HG03460 (cell line): ENCODE measurements at regions not wholly inside any gene's neighbourhood (a gene's known extent, or its start where the extent isn't known, plus 50 kb on each side); places are given as distances from the start of the nearest gene placed in this dataset.
"Not testable (repeated sequence)": the region's sequence is repeated elsewhere in the genome, so short reads cannot be mapped to it uniquely, and the experiment has no call there.

Source experiments
- ATAC-seq: cut with Tn5 transposase; IDR thresholded peaks from one replicate; pipeline ENCODE4 v1.9.1; 2021; ENCODE audit not compliant: unreplicated experiment

DNA sequence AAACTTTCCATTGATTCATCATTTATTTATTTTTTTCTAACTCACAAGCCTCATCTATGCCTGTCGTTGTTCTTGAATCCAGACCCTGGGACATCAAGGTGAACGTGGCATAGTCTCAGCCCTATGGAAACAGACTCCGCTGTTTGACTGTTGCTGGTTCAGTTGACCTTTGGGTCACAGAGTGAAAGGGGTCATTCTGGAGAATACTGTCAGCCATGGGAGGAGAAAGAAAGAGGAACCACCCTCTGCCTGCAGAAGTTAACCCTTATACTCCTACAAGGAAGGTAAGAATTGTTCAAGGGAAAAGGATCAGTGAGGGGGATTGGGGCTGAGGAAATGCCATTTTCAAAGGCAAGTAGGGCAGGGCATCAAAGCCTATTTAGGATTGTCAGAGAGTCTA lies 387.6 kb upstream of the MAF start:
- ATAC-seq = no peak

GRCh38 chr16:79986352-79986751 lies 385.8 kb upstream of the MAF start:
- ATAC-seq = no peak

DNA sequence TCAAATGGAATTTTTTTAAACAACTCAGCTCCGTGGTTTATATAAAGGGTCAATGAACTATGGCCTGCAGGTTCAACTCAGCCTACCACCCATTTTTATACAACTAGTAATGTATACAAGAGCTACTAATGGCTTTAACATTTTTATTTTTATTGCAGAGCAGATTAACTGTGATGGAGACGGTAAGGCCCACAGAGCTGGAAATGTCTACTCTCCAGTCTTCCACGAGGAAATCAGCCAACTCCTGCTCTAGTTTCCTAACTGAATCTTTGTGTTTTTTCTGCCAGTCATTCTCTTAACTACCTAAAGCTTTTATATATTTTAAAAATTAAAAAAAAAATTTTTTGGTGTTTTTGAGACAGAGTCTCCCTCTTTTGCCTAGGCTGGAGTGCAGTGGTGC lies 385.1 kb upstream of the MAF start:
- no peak for ATAC-seq

DNA sequence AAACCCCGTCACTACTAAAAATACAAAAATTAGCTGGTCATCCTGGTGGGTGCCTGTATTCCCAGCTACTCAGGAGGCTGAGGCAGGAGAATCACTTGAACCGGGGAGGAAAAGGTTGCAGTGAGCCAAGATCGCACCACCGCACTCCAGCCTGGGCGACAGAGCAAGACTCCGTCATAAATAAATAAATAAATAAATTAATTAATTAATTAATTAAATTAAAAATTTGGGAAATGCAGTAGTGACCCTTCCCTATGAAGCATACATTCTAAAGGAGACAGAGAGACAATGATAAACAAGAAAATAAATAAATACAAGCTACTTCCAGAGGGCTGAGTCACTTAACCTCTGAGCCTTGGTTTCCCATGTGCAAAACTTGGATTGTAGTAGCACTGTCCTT lies 383.6 kb upstream of the MAF start:
- ATAC-seq = not testable (repeated sequence)

DNA sequence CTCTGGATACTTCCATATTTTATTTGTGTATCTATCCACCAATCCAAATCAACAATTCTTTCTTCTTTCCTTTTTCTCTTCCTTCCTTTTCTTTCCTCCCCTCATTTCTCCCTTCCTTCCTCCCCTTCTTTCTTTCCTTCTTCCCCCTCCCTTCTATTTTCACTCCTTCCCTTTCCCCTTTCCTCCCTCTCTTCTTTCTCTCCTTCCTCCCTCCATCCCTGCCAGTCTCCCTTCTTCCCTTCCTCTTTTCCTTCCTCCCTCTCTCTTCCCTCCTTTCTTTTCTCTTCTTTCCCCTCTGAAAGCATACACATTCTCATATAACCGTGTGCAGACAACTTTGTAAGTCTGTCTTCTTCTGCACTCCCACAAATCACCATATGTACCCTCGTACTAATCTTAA lies 382.3 kb upstream of the MAF start:
- no peak for ATAC-seq

DNA sequence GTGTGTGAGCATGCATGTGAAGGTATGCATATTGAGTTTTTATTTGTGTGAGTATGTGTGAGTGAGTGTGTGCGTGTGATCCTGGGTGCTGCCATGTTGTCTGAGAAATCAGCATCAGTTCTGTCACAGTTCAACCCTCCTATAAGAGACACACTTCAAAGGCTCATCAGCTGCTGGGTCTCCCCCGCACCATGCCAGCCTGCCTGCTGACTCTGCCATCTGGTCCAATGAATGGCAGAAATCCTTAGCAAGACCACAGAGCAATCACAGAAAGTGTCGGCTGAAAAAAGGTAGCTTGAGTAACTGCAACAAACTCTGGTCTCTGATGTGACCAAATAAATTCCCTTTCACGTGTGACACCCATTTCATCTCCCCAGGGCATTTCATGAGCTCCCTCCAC lies 381.8 kb upstream of the MAF start:
- ATAC-seq = no peak

DNA sequence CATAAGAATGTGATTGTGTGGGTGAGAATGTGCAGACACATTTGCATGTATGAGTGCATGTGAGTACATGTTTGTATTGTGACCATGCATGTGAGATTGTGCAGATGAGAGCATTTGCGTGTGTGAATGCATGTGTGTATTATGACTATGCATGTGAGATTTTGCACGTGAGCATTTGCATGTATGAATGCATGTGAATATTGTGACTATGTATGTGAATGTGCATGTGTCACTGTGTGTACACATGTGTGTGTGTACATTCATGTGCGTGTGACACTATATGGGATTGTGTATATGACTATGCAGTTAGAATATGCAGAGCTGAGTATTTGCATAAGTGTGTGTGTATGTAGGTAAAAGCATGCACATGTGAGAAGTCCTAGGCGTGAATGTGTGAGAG lies 381.3 kb upstream of the MAF start:
- ATAC-seq = no peak

DNA sequence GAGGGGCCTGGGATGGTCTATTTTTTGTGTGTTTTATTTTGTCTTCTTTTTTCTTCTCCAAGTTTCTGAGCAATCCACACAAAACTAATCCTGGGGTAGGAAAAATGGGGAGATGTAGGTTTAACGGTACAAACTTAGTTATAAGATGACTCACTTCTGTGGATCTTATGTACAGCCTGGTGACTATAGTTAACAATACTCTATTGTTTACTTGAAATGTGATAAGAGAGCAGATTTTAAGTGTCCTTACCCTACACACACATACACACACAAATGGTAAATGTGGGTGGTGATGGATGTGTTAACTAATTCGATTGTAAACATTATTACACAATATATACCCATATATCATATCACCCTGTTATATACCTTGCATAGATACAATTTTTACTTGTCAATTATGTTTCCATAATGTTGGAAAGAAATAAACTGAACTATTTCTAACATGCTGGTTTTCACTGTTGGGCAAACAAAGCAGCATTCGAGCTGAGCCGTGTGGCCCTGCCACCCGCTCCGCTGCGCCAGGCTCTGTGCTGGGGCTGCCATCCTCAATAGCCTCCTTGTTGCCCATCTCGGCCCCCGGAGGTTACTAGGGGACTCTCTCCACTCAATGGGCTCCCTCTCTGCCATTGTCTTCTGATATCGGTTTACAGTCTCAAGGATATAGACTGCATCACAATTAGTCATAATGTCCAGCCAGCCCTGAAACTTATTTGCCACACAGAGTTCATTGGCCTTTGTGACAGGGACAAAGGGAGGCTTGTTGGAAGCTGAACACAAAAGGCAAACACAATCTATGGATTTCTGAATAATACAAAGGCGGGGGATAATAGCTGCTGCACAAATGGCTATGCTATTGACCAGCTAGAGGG lies 380.3 kb upstream of the MAF start:
- no peak for ATAC-seq

DNA sequence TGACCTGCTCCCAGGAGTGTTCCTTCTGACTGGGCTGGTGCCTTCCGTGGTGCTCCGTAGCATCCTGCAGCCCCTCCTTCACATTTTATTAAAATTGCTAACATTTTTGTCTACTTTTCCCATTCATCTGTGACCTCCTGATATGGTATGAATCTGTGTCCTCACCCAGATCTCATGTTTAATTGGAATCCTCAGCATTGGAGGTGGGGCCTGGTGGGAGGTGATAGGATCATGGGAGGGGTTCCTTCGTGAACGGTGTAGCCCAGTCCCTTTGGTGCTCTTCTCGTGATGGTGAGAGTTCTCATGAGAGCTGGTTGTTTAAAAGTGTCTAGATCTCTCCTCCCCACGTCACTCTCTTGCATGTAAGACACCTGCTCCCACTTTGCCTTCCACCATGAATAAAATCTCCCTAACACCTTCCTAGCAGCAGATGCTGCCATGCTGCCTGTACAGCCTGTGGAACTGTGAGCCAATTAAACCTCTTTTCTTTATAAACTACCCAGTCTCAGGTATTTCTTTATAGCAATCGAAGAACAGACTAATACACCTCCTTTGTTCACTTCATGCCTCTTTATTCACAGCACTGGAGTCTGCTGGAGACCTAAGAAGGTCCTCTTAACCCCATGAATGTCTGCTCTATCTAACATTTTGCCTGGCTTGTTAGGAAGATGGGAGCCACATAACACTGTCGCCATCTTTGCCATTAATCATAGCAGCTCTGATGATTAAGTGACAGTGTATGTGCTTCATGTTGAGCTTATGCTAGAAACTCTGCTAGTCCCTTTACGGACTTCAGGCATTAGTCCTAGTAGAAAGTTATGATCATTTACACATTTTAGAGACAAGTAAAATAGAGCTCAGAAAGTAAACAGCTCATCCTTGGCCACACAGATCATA lies 377.7 kb upstream of the MAF start:
- no peak for ATAC-seq

DNA sequence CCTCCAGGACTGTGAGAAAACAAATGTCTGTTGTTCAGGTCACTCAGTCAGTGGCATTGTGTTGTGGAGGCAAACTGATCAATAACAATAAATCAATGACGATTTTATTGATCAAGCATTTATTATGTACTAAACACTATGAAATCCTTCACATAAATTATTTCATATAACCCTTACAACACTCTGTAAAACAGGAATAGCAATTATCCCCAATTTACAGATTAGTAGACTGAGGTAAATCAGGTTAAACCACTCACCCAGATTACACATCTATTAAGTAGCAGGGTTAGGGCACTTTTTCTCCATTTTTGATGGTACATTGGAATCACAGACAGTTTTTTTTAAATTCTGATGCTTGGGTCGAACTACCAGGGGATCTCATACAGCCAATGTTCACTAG lies 372.8 kb upstream of the MAF start:
- no peak for ATAC-seq

DNA sequence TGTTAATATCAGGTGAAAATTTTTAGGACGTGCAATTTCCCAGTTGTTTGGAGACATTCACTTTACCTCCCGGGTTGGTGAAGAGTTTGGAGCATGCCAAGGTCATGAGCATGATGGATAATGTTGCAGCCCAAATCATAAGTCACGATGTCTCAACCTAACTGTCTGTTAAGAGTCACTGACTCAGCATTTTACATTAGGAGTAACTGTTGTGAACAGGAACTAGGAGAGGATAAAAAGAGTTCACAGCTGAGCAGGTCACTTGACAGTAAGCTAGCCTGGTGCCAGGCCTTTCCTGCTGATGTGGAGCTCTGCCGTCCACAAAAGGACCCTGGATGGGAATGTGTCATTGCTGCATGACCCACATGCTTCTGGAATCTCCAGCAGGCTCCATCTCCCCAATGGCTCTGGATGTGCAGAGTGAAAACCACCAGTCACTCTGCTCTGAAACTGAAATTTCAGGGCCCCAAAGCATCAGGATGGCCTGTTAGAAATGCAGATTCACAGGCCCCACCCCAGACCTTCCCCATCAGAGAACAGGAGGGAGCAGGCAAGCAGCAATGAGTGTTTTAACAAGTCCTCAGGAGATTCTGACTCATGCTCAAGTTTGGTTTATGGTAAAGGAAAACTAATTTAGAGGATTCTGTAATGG lies 371.6 kb upstream of the MAF start:
- no peak for ATAC-seq

DNA sequence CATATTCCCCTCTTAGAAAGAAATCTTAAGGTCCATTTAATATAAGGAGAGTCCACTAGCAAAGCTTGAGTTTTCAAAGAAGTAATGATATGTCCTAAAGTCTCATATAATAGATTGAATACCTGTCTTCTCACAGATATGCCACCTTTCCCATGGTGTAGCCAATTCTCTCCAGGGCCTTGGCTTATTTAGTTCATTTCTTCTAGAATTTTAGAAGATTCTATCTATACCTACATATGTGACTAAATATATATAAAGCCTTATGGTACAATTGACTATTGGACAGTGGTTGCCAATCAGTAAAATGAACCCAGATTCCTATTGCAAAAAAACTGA lies 370.7 kb upstream of the MAF start:
- ATAC-seq = no peak

- ATAC-seq = no peak
Measured at GRCh38 chr16:79970551-79971236, 370.2 kb upstream of the MAF start.

GRCh38 chr16:79970087-79970486 lies 369.6 kb upstream of the MAF start:
- no peak for ATAC-seq

GRCh38 chr16:79969458-79969857 lies 368.9 kb upstream of the MAF start:
- ATAC-seq = no peak

GRCh38 chr16:79966226-79966625 lies 365.7 kb upstream of the MAF start:
- ATAC-seq = no peak

- ATAC-seq = no peak
Measured at GRCh38 chr16:79965718-79966117, 365.2 kb upstream of the MAF start.

GRCh38 chr16:79964104-79964503 lies 363.6 kb upstream of the MAF start:
- ATAC-seq = no peak

- ATAC-seq = no peak
Measured at GRCh38 chr16:79962962-79963361, 362.4 kb upstream of the MAF start.

GRCh38 chr16:79959226-79959625 lies 358.7 kb upstream of the MAF start:
- ATAC-seq = no peak
